GM21528 (cell line): ENCODE measurements at regions not wholly inside any gene's neighbourhood (a gene's known extent, or its start where the extent isn't known, plus 50 kb on each side); places are given as distances from the start of the nearest gene placed in this dataset.

Experiments used
- ATAC-seq: cut with Tn5 transposase; IDR thresholded peaks from one replicate; pipeline ENCODE4 v1.9.1; 2021; ENCODE audit warnings: mild to moderate bottlenecking, moderate library complexity; ENCODE audit not compliant: unreplicated experiment, low FRiP score

GRCh38 chr7:16235147-16236114, 185.9 kb downstream of the CRPPA start:
- ATAC-seq: no peak

- no peak for ATAC-seq
These were observed 186.7 kb downstream of the CRPPA start for GRCh38 chr7:16234493-16235146.

GRCh38 chr7:16233517-16233916, 187.8 kb downstream of the CRPPA start:
- ATAC-seq: no peak

GRCh38 chr7:16232273-16232672, 189.1 kb downstream of the CRPPA start:
- no peak for ATAC-seq

GRCh38 chr7:16223963-16224707, 197.2 kb downstream of the CRPPA start:
- ATAC-seq: no peak

GRCh38 chr7:16212610-16213009, 208.7 kb downstream of the CRPPA start:
- no peak for ATAC-seq

GRCh38 chr7:16212032-16212431, 209.3 kb downstream of the CRPPA start:
- ATAC-seq: no peak

GRCh38 chr7:16211402-16211925, 209.9 kb downstream of the CRPPA start:
- no peak for ATAC-seq

GRCh38 chr7:16210171-16210570, 211.2 kb downstream of the CRPPA start:
- ATAC-seq: no peak

GRCh38 chr7:16207321-16207720, 214.0 kb downstream of the CRPPA start:
- ATAC-seq: no peak

GRCh38 chr7:16205466-16205865, 215.9 kb downstream of the CRPPA start:
- no peak for ATAC-seq

GRCh38 chr7:16204953-16205352, 216.4 kb downstream of the CRPPA start:
- ATAC-seq: no peak

- ATAC-seq: no peak
These were observed 218.3 kb downstream of the CRPPA start for GRCh38 chr7:16203065-16203464.

GRCh38 chr7:16202303-16202702, 219.0 kb downstream of the CRPPA start:
- ATAC-seq: no peak

GRCh38 chr7:16200591-16200990, 220.7 kb downstream of the CRPPA start:
- no peak for ATAC-seq

- no peak for ATAC-seq
These were observed 227.7 kb downstream of the CRPPA start for GRCh38 chr7:16193631-16194030.

GRCh38 chr7:16189026-16189715, 232.2 kb downstream of the CRPPA start:
- no peak for ATAC-seq

GRCh38 chr7:16187131-16187530, 234.2 kb downstream of the CRPPA start:
- ATAC-seq: no peak

- ATAC-seq: no peak
These were observed 242.8 kb downstream of the CRPPA start for GRCh38 chr7:16178585-16178984.

GRCh38 chr7:16178092-16178491, 243.2 kb downstream of the CRPPA start:
- no peak for ATAC-seq
